ENCODE measurements at regions not wholly inside any gene's neighbourhood (a gene's known extent, or its start where the extent isn't known, plus 50 kb on each side); places are given as distances from the start of the nearest gene placed in this dataset.
A peak's percentile ranks its signal among the peaks of the same experiment; 100 is the strongest.

- peak; percentile 72 for DNase-seq (ENCODE audit: unreplicated experiment)
- H3K36me3 Mint-ChIP-seq (ENCODE audit: insufficient read depth, unreplicated experiment), result no peaks in the 10 kb centered on the region
- intact Hi-C loops (cut with micrococcal nuclease), result loop anchor here (5.0 to 10.0 kb wide), 3 partner anchors 185 to 938 kb away; no protein-coding TSS in a partner anchor
- peaks cover 22% of the 10 kb centered on the region for H3K4me1 Mint-ChIP-seq (ENCODE audit: insufficient read depth, unreplicated experiment)
- peak overlapping the region; percentile 16 for H3K4me3 Mint-ChIP-seq (ENCODE audit: unreplicated experiment)
- no peak for TF ChIP-seq CTCF (IDR thresholded peaks at IDR 0.05; ENCODE audit: unreplicated experiment)
- H3K27me3 Mint-ChIP-seq (ENCODE audit: insufficient read depth, unreplicated experiment), result no peaks in the 10 kb centered on the region
- no peak overlapping the region for H3K27ac Mint-ChIP-seq (ENCODE audit: low read depth, unreplicated experiment)
- ChIA-PET POLR2A (interaction anchor here (0.8 kb wide), 1 partner anchor 14 kb away, joined by 4 read pairs; no protein-coding TSS in a partner anchor), CTCF (interaction anchor here (0.7 kb wide), 1 partner anchor 1194 kb away, joined by 4 read pairs; no protein-coding TSS in a partner anchor)
- no peaks in the 10 kb centered on the region for H3K9me3 Mint-ChIP-seq (ENCODE audit: unreplicated experiment)
- BruUV-seq (replicated peaks), result no TSS peak
Observed at GRCh38 chr12:86727160-86727559, 471.0 kb upstream of the MGAT4C start.

- peak; percentile 16 for DNase-seq (ENCODE audit: unreplicated experiment)
- Mint-ChIP-seq H3K27ac (ENCODE audit: low read depth, unreplicated experiment) (peak overlapping the region; percentile 58), H3K9me3 (ENCODE audit: unreplicated experiment) (no peaks in the 10 kb centered on the region), H3K27me3 (ENCODE audit: insufficient read depth, unreplicated experiment) (no peaks in the 10 kb centered on the region), H3K4me1 (ENCODE audit: insufficient read depth, unreplicated experiment) (peaks cover 13% of the 10 kb centered on the region), H3K36me3 (ENCODE audit: insufficient read depth, unreplicated experiment) (no peaks in the 10 kb centered on the region), H3K4me3 (ENCODE audit: unreplicated experiment) (no peak overlapping the region)
- no peak for TF ChIP-seq CTCF (IDR thresholded peaks at IDR 0.05; ENCODE audit: unreplicated experiment)
- intact Hi-C loops (cut with micrococcal nuclease), result loop anchor here (5.0 to 10.0 kb wide), 3 partner anchors 188 to 940 kb away; no protein-coding TSS in a partner anchor
- POLR2A ChIA-PET, result interaction anchor here (2.0 kb wide), 1 partner anchor 11 kb away, joined by 6 read pairs; no protein-coding TSS in a partner anchor
- no TSS peak for BruUV-seq (replicated peaks)
- CTCF ChIA-PET, result interaction anchor here (0.6 to 0.9 kb wide), 4 partner anchors 37 to 1046 kb away, joined by 3 read pairs; no protein-coding TSS in a partner anchor
Observed at GRCh38 chr12:86724716-86725115, 468.5 kb upstream of the MGAT4C start.

GRCh38 chr12:86723326-86723725 lies 467.1 kb upstream of the MGAT4C start:
- no peak overlapping the region for H3K27ac Mint-ChIP-seq (ENCODE audit: low read depth, unreplicated experiment)
- BruUV-seq (replicated peaks), result no TSS peak
- no peak for DNase-seq (ENCODE audit: unreplicated experiment)
- intact Hi-C loops (cut with micrococcal nuclease), result loop anchor here (10.0 kb wide), 2 partner anchors 769 to 941 kb away; no protein-coding TSS in a partner anchor
- peaks cover 13% of the 10 kb centered on the region for H3K4me1 Mint-ChIP-seq (ENCODE audit: insufficient read depth, unreplicated experiment)
- H3K36me3 Mint-ChIP-seq (ENCODE audit: insufficient read depth, unreplicated experiment), result no peaks in the 10 kb centered on the region
- H3K27me3 Mint-ChIP-seq (ENCODE audit: insufficient read depth, unreplicated experiment), result no peaks in the 10 kb centered on the region
- peaks cover 3% of the 10 kb centered on the region for H3K9me3 Mint-ChIP-seq (ENCODE audit: unreplicated experiment)
- CTCF ChIA-PET, result no interaction called here
- TF ChIP-seq CTCF (IDR thresholded peaks at IDR 0.05; ENCODE audit: unreplicated experiment), result no peak
- POLR2A ChIA-PET, result no interaction called here
- no peak overlapping the region for H3K4me3 Mint-ChIP-seq (ENCODE audit: unreplicated experiment)

GRCh38 chr12:86721713-86722397 lies 465.7 kb upstream of the MGAT4C start:
- Mint-ChIP-seq H3K36me3 (ENCODE audit: insufficient read depth, unreplicated experiment) (no peaks in the 10 kb centered on the region), H3K4me1 (ENCODE audit: insufficient read depth, unreplicated experiment) (peaks cover 6% of the 10 kb centered on the region), H3K27me3 (ENCODE audit: insufficient read depth, unreplicated experiment) (no peaks in the 10 kb centered on the region), H3K27ac (ENCODE audit: low read depth, unreplicated experiment) (no peak overlapping the region), H3K9me3 (ENCODE audit: unreplicated experiment) (peaks cover 5% of the 10 kb centered on the region), H3K4me3 (ENCODE audit: unreplicated experiment) (no peak overlapping the region)
- DNase-seq (ENCODE audit: unreplicated experiment), result no peak
- no peak for TF ChIP-seq CTCF (IDR thresholded peaks at IDR 0.05; ENCODE audit: unreplicated experiment)
- no TSS peak for BruUV-seq (replicated peaks)
- CTCF ChIA-PET, result interaction anchor here (0.6 to 0.7 kb wide), 4 partner anchors 14 to 764 kb away, joined by 3 read pairs; no protein-coding TSS in a partner anchor
- POLR2A ChIA-PET, result interaction anchor here (0.7 to 1.3 kb wide), 2 partner anchors 8 to 962 kb away, joined by 3 to 4 read pairs; no protein-coding TSS in a partner anchor
- intact Hi-C loops (cut with micrococcal nuclease), result loop anchor here (10.0 kb wide), 2 partner anchors 767 to 943 kb away; no protein-coding TSS in a partner anchor
